ENCODE measurements at regions not wholly inside any gene's neighbourhood (a gene's known extent, or its start where the extent isn't known, plus 50 kb on each side); places are given as distances from the start of the nearest gene placed in this dataset.

- no peak overlapping the region for H2AK5ac ChIP-seq (ENCODE audit: low read depth, low read length)
- no peak overlapping the region for H3K4me3 ChIP-seq (ENCODE audit: low read length in 2 of 2)
- H4K91ac ChIP-seq (ENCODE audit: low read depth, low read length, poor library complexity), result no peak overlapping the region
- H3K23ac ChIP-seq (ENCODE audit: low read depth, low read length, poor library complexity), result no peak overlapping the region
- H3K4me2 ChIP-seq (ENCODE audit: insufficient read depth, low read length, poor library complexity, severe bottlenecking), result no peak overlapping the region
- H3K4me1 ChIP-seq (ENCODE audit: control insufficient read depth in 2 of 2, insufficient read depth in 1 of 2, low read depth in 1 of 2, low read length in 2 of 2), result peaks cover 0 to 8% of the 10 kb centered on the region in 2 donors
- H2AFZ ChIP-seq (ENCODE audit: low read length), result no peak overlapping the region
- H2BK15ac ChIP-seq (ENCODE audit: low read length), result no peak overlapping the region
- no peaks in the 10 kb centered on the region for H3K9me3 ChIP-seq (replicated peaks in 1 of 2; ENCODE audit: control insufficient read depth in 2 of 2, insufficient read depth in 1 of 2, low read depth in 1 of 2, low read length in 2 of 2)
- no peaks in the 10 kb centered on the region for H3K36me3 ChIP-seq (replicated peaks in 1 of 2; ENCODE audit: control insufficient read depth in 2 of 2, insufficient read depth in 2 of 2, low read length in 2 of 2)
- no peak overlapping the region for H4K8ac ChIP-seq (ENCODE audit: low read depth, low read length)
- no peak overlapping the region for H3K27ac ChIP-seq (replicated peaks; ENCODE audit: low read length)
- H2BK120ac ChIP-seq (ENCODE audit: low read depth, low read length), result no peak overlapping the region
- DNase-seq (ENCODE audit: low spot score), result no peak
- H3K27me3 ChIP-seq (ENCODE audit: control insufficient read depth in 3 of 3, insufficient read depth in 3 of 3, low read depth in 1 of 3, low read length in 3 of 3), result no peaks in the 10 kb centered on the region
- H3K18ac ChIP-seq (ENCODE audit: low read length), result no peak overlapping the region
- H2BK12ac ChIP-seq (ENCODE audit: low read length), result no peak overlapping the region
- H3K79me1 ChIP-seq (ENCODE audit: low read depth, low read length), result no peaks in the 10 kb centered on the region
- no peak overlapping the region for H3K9ac ChIP-seq (ENCODE audit: low read depth, low read length, poor library complexity)
- H3K4ac ChIP-seq (ENCODE audit: low read length), result no peak overlapping the region
- H2BK5ac ChIP-seq (ENCODE audit: low read length), result no peak overlapping the region
- H3K14ac ChIP-seq (ENCODE audit: low read length), result no peak overlapping the region
Measured at GRCh38 chr21:29429218-29429617, 130.5 kb downstream of the BACH1 start.

- H3K27me3 ChIP-seq (ENCODE audit: control insufficient read depth in 3 of 3, insufficient read depth in 3 of 3, low read depth in 1 of 3, low read length in 3 of 3), result no peaks in the 10 kb centered on the region
- H2AK5ac ChIP-seq (ENCODE audit: low read depth, low read length), result no peak overlapping the region
- H4K91ac ChIP-seq (ENCODE audit: low read depth, low read length, poor library complexity), result no peak overlapping the region
- no CpG with 5 or more reads among the region's 4 CpGs for WGBS, 2 donors (ENCODE audit: extremely low coverage in 2 of 2, insufficient read length in 2 of 2, insufficient replicate concordance in 1 of 2)
- H3K9me3 ChIP-seq (replicated peaks in 1 of 2; ENCODE audit: control insufficient read depth in 2 of 2, insufficient read depth in 1 of 2, low read depth in 1 of 2, low read length in 2 of 2), result no peaks in the 10 kb centered on the region
- H3K18ac ChIP-seq (ENCODE audit: low read length), result no peak overlapping the region
- H3K14ac ChIP-seq (ENCODE audit: low read length), result no peak overlapping the region
- H3K36me3 ChIP-seq (replicated peaks in 1 of 2; ENCODE audit: control insufficient read depth in 2 of 2, insufficient read depth in 2 of 2, low read length in 2 of 2), result no peaks in the 10 kb centered on the region
- H3K4me1 ChIP-seq (ENCODE audit: control insufficient read depth in 2 of 2, insufficient read depth in 1 of 2, low read depth in 1 of 2, low read length in 2 of 2), result peaks cover 0 to 8% of the 10 kb centered on the region in 2 donors
- no peak overlapping the region for H2BK5ac ChIP-seq (ENCODE audit: low read length)
- H3K4me2 ChIP-seq (ENCODE audit: insufficient read depth, low read length, poor library complexity, severe bottlenecking), result no peak overlapping the region
- no peak for DNase-seq (ENCODE audit: low spot score)
- no peak overlapping the region for H3K4ac ChIP-seq (ENCODE audit: low read length)
- H3K9ac ChIP-seq (ENCODE audit: low read depth, low read length, poor library complexity), result no peak overlapping the region
- H2BK15ac ChIP-seq (ENCODE audit: low read length), result no peak overlapping the region
- no peak overlapping the region for H4K8ac ChIP-seq (ENCODE audit: low read depth, low read length)
- peak overlapping the region; percentile 7 for H3K27ac ChIP-seq (replicated peaks; ENCODE audit: low read length)
- H3K23ac ChIP-seq (ENCODE audit: low read depth, low read length, poor library complexity), result no peak overlapping the region
- H3K4me3 ChIP-seq (ENCODE audit: low read length in 2 of 2), result no peak overlapping the region
- H2BK120ac ChIP-seq (ENCODE audit: low read depth, low read length), result no peak overlapping the region
- no peaks in the 10 kb centered on the region for H3K79me1 ChIP-seq (ENCODE audit: low read depth, low read length)
- no peak overlapping the region for H2AFZ ChIP-seq (ENCODE audit: low read length)
- no peak overlapping the region for H2BK12ac ChIP-seq (ENCODE audit: low read length)
Measured at GRCh38 chr21:29430030-29430429, 131.3 kb downstream of the BACH1 start.

GRCh38 chr21:29430576-29430975 is 131.9 kb downstream of the BACH1 start:
- Histone ChIP-seq H3K27ac (replicated peaks; ENCODE audit: low read length) (peak overlapping the region; percentile 7), H2BK12ac (ENCODE audit: low read length) (no peak overlapping the region), H3K9ac (ENCODE audit: low read depth, low read length, poor library complexity) (no peak overlapping the region), H3K79me1 (ENCODE audit: low read depth, low read length) (no peaks in the 10 kb centered on the region), H2BK120ac (ENCODE audit: low read depth, low read length) (no peak overlapping the region), H3K36me3 (replicated peaks in 1 of 2; ENCODE audit: control insufficient read depth in 2 of 2, insufficient read depth in 2 of 2, low read length in 2 of 2) (no peaks in the 10 kb centered on the region), H3K9me3 (replicated peaks in 1 of 2; ENCODE audit: control insufficient read depth in 2 of 2, insufficient read depth in 1 of 2, low read depth in 1 of 2, low read length in 2 of 2) (no peaks in the 10 kb centered on the region), H3K4me1 (ENCODE audit: control insufficient read depth in 2 of 2, insufficient read depth in 1 of 2, low read depth in 1 of 2, low read length in 2 of 2) (peaks cover 0 to 8% of the 10 kb centered on the region in 2 donors), H4K91ac (ENCODE audit: low read depth, low read length, poor library complexity) (no peak overlapping the region), H3K18ac (ENCODE audit: low read length) (no peak overlapping the region), H3K23ac (ENCODE audit: low read depth, low read length, poor library complexity) (no peak overlapping the region), H4K8ac (ENCODE audit: low read depth, low read length) (no peak overlapping the region), H2BK15ac (ENCODE audit: low read length) (no peak overlapping the region), H2AFZ (ENCODE audit: low read length) (no peak overlapping the region), H2AK5ac (ENCODE audit: low read depth, low read length) (no peak overlapping the region), H3K4ac (ENCODE audit: low read length) (no peak overlapping the region), H3K4me3 (ENCODE audit: low read length in 2 of 2) (no peak overlapping the region), H3K4me2 (ENCODE audit: insufficient read depth, low read length, poor library complexity, severe bottlenecking) (no peak overlapping the region), H3K27me3 (ENCODE audit: control insufficient read depth in 3 of 3, insufficient read depth in 3 of 3, low read depth in 1 of 3, low read length in 3 of 3) (no peaks in the 10 kb centered on the region), H2BK5ac (ENCODE audit: low read length) (no peak overlapping the region), H3K14ac (ENCODE audit: low read length) (no peak overlapping the region)
- peak; percentile 14 for DNase-seq (ENCODE audit: low spot score)
- WGBS, 2 donors (ENCODE audit: extremely low coverage in 2 of 2, insufficient read length in 2 of 2, insufficient replicate concordance in 1 of 2), result no CpG with 5 or more reads among the region's 7 CpGs

DNA sequence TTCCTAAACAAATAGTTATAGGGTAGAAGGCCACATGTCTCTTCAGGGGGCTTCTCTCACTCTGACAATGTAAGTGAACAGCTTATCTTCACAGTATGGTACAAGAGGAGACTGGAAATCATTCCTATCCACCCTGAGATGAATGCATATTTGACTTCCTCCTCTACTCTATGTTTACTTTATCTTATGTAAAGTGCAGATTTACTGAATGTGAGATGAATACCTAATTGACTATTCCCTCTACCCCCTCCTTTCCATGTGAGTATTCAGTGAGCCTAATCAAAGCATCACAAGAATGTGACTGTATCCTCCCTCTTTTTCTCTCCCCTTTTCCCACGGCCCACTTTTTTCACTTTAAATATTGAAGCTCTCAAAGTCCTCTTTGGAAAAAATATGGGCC is 132.5 kb downstream of the BACH1 start:
- Histone ChIP-seq H3K4me3 (ENCODE audit: low read length in 2 of 2) (no peak overlapping the region), H4K8ac (ENCODE audit: low read depth, low read length) (no peak overlapping the region), H2BK120ac (ENCODE audit: low read depth, low read length) (no peak overlapping the region), H3K79me1 (ENCODE audit: low read depth, low read length) (no peaks in the 10 kb centered on the region), H3K9me3 (replicated peaks in 1 of 2; ENCODE audit: control insufficient read depth in 2 of 2, insufficient read depth in 1 of 2, low read depth in 1 of 2, low read length in 2 of 2) (no peaks in the 10 kb centered on the region), H3K27me3 (ENCODE audit: control insufficient read depth in 3 of 3, insufficient read depth in 3 of 3, low read depth in 1 of 3, low read length in 3 of 3) (no peaks in the 10 kb centered on the region), H2BK5ac (ENCODE audit: low read length) (no peak overlapping the region), H3K27ac (replicated peaks; ENCODE audit: low read length) (no peak overlapping the region), H2AFZ (ENCODE audit: low read length) (no peak overlapping the region), H3K36me3 (replicated peaks in 1 of 2; ENCODE audit: control insufficient read depth in 2 of 2, insufficient read depth in 2 of 2, low read length in 2 of 2) (no peaks in the 10 kb centered on the region), H2BK15ac (ENCODE audit: low read length) (no peak overlapping the region), H3K4me1 (ENCODE audit: control insufficient read depth in 2 of 2, insufficient read depth in 1 of 2, low read depth in 1 of 2, low read length in 2 of 2) (peaks cover 0 to 10% of the 10 kb centered on the region in 2 donors), H3K4ac (ENCODE audit: low read length) (no peak overlapping the region), H3K9ac (ENCODE audit: low read depth, low read length, poor library complexity) (no peak overlapping the region), H2BK12ac (ENCODE audit: low read length) (no peak overlapping the region), H4K91ac (ENCODE audit: low read depth, low read length, poor library complexity) (no peak overlapping the region), H3K14ac (ENCODE audit: low read length) (no peak overlapping the region), H3K4me2 (ENCODE audit: insufficient read depth, low read length, poor library complexity, severe bottlenecking) (no peak overlapping the region), H2AK5ac (ENCODE audit: low read depth, low read length) (no peak overlapping the region), H3K18ac (ENCODE audit: low read length) (no peak overlapping the region), H3K23ac (ENCODE audit: low read depth, low read length, poor library complexity) (no peak overlapping the region)
- WGBS, 2 donors (ENCODE audit: extremely low coverage in 2 of 2, insufficient read length in 2 of 2, insufficient replicate concordance in 1 of 2), result no CpG with 5 or more reads among the region's 1 CpG
- no peak for DNase-seq (ENCODE audit: low spot score)

Measured in neuronal stem cell (in vitro differentiated cells).